ENCODE measurements at regions not wholly inside any gene's neighbourhood (a gene's known extent, or its start where the extent isn't known, plus 50 kb on each side); places are given as distances from the start of the nearest gene placed in this dataset.
"Not testable (repeated sequence)": the region's sequence is repeated elsewhere in the genome, so short reads cannot be mapped to it uniquely, and the experiment has no call there.

DNA sequence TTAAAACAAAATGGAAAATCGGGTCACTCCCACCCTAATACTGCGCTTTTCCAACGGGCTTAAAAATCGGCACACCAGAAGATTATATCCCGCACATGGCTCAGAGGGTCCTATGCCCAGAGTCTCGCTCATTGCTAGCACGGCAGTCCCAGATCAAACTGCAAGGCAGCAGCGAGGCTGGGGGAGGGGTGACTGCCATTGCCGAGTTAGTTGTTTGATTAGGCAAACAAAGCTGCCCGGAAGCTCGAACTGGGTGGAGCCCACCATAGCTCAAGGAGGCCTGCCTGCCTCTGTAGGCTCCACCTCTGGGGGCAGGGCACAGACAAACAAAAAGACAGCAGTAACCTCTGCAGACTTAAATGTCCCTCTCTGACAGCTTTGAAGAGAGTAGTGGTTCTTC is 100.7 kb upstream of the KLHL1 start:
- DNase-seq = not testable (repeated sequence)

DNA sequence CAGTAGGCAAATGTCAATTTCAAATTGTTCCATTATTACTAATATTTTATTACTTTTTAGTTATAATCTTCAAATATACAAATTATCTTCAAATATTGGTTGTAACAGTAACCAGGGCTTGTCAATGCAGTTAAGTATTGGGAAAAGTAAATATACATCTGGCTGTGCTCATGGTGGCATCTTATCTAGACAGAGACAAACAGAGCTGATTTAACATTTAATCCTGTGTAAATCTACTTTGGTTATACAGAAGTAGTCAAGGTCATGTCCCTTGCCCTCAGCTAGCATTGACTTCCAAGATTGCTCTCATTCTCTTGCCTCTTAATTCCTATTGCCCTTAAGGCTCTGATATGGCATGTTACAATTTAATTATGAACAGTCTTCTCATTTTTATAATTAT is 98.4 kb upstream of the KLHL1 start:
- DNase-seq = no peak

DNA sequence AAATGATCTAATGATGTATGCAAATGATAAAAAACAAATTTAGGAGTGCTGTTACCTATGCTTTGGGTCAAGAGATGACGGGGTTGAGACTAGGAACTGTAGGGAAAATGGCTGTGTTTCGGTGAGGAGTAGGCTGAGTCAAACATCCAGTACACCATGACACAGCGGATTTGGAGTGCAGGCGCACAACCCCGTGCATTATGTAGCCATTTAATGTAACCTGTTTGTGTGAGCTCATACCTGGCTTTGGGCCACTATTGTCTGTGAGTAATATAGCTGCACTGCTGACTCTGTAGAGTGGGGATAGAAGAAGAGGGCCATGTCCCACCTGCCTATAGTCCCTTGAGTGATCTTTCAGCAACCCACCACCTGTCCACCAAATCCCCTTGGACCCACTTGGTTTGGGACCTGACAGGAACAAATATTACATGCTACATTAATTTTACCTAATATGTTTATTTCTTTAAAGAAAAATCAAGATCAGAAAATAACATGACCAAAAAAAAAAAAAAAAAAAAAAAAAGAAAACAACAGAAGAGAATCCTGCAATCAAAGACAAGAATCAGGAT is 95.5 kb upstream of the KLHL1 start:
- DNase-seq = no peak

DNA sequence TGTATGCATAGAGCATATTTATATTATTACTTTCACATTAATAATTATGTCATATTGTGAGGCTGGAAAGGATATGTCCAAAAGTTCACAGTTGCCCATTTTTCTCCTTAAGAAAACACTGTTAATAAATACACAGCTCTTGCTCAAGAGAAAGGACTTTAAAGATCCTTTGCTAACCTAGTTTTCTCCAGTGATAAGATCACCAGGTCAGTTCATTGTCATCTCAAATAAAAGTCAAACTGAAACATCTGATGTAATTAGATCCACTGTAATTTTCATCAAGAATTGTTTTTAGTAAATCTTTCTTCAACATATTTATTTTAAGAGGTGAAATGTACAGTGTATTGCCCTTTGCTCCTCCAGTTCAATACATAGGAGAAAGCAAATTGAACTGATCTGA is 82.8 kb upstream of the KLHL1 start:
- no peak for DNase-seq

DNA sequence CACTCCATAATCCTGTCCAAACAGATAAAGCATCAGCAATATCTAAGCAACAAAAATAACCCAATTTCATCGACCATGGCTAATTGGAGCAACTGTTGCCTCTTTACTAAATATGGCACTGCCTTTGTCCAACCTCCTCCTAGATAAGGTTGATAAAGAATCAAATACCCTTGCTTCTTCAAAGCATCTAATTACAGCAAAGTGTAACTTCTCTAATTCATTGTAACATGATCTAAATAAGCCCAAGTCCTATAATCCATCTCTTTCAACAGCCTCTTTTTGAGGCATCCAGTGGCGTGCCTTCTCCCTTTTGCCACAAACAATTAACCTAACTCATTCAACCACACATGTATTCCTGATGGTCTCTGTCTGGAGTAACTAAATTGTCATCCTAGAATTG is 81.7 kb upstream of the KLHL1 start:
- no peak for DNase-seq

DNA sequence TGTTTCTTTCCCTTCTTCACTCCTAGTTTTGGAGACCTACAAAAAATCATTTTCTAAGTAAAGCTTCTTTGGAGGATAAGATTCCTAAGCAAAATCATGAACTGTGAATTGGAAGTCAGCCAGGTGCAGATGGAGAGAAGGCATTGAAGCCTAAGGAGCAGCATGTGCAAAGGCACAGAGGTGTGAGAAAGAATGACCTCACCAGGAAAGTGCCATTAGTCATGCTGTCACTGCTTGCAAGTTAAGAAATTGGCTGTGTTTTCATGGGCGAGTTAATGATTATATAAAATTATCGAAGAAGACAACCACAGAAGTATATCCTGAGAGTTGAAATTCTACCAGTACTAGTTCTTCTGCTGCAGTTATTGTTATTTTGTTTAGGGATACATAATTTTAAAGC is 80.3 kb upstream of the KLHL1 start:
- DNase-seq = no peak

DNA sequence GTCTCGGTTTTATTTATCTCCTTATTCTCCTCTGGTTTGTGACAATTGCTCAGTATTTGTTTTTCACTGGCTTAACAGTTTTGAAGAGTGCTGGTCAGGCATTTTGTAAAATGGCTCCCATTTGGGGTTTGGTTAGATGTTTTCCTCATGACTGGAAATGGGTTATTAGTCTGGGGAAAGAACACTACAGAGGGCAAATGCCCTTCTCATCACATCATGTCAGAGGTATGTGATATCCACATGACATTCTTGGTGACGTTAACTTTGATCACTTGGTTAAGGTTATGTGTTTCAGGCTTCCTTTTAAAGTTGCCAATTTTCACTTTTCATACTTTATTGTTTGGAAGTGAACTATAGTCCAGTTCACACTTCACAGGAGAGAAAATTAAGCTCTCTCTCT is 74.8 kb upstream of the KLHL1 start:
- DNase-seq = no peak
